ENCODE measurements at regions not wholly inside any gene's neighbourhood (a gene's known extent, or its start where the extent isn't known, plus 50 kb on each side); places are given as distances from the start of the nearest gene placed in this dataset.
A peak's percentile ranks its signal among the peaks of the same experiment; 100 is the strongest.
"Not testable (repeated sequence)": the region's sequence is repeated elsewhere in the genome, so short reads cannot be mapped to it uniquely, and the experiment has no call there.

DNA sequence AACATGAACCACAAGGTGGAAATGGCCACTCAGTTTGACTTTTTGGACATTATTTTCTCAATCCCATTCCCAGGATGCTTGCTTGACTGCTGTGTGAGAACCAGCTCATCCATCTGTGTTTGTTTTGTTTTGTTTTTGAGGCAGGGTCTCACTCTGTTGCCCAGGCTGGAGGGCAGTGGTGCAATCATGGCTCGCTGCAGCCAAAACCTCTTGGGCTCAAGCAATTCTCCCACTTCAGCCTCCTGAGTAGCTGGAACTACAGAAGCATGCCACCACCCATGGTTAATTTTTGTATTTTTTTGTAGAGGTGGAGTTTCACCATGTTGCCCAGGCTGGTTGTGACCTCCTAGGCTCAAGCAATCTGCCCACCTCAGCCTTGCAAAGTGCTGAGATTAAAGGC, 166.0 kb upstream of the CDH4 start:
- DNase-seq (ENCODE audit: low read depth in 3 of 3), result no peak

DNA sequence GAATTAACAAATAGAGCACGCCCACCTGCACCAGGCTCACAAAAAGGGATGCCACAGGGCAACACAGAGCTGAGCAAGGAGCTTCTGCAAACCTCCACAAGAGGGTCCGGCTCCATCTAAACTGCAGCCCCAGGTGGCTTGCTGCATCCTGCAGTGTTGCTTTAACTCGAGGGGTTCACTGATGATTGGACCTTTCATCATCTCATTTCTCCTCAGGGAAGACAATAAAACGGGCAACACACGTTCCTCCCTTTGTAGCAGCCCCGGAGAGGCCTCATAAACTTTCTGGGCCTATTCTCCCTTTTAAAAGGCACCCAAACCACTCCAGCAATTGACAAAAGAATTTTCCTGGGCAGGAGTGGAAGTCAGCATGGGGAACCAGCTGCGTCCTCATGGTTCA, 161.5 kb upstream of the CDH4 start:
- DNase-seq (ENCODE audit: low read depth in 3 of 3), result no peak

DNA sequence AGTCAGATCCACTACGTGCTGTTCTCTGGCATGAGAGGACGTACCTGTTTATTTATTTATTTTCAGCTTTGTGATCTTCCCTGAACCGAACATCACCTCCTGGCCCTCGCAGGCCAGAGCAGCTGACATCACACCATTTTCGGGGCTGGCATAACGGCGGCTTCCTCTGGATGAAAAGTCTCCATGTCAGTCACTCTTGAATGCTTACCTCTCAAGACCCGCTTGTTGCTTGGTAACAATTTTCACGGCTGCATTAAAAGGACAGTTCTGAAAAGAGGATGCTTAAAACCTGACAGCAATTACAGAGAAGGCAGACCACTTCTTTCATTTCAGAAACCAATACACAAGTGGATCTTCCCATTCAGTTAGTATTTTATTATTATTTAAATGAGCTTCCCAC, 159.8 kb upstream of the CDH4 start:
- no peak for DNase-seq (ENCODE audit: low read depth in 3 of 3)

DNA sequence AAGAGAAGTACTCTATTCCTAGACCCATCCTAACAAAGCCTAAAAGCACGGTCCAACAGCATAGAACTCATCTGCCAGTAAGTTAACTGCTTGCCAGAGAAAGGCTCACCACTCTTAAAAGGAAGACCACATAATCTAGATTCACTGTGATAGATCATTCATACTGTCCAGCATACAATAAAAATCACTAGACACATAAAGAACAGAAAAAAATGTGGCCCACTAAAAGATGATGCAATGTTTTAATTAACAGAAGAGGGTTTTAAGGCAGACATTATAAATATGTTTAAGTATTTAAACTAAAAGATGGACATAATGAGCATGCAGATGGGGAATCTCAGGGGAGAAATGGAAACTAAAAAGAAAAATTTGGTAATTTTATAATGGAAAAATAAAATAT, 157.5 kb upstream of the CDH4 start:
- no peak for DNase-seq (ENCODE audit: low read depth in 3 of 3)

DNA sequence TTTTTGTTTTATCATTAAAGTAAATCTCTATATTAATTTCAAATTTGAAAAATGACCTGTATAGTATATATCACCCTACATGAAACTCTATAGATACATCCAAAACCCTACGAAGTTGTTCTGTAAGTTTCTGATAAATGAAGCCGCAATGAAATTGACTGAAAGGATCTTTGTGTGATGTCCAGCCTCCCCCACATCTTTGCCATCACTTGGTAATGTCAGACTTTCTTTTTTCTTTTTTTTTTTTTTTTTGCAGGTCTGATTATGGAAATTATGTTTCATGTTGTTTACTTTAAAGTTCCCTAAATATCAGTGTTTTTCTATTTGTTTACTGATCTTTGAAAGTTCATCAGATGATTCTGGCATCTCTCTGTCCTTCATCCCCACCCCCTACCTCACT, 155.6 kb upstream of the CDH4 start:
- no peak for DNase-seq (ENCODE audit: low read depth in 3 of 3)

DNA sequence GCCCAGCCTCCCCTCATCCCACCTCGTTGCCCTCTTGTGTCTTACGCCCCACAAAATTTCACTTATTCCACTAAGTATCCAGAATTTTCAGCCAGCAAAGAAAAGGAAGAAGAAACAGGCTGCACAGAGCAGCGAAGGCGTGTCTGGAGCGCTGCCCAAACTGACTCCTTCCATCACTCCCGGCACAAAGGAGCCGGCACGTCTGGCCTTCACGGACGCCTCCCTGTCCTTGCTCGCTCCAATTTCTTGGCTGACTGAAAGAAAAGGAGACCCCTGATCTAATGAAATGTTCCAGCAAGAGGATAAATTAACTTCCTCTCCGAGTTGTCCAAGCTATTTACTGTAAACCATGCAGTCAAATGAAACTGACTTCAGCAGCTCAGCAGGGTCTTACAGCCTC, 152.3 kb upstream of the CDH4 start:
- no peak for DNase-seq (ENCODE audit: low read depth in 3 of 3)

DNA sequence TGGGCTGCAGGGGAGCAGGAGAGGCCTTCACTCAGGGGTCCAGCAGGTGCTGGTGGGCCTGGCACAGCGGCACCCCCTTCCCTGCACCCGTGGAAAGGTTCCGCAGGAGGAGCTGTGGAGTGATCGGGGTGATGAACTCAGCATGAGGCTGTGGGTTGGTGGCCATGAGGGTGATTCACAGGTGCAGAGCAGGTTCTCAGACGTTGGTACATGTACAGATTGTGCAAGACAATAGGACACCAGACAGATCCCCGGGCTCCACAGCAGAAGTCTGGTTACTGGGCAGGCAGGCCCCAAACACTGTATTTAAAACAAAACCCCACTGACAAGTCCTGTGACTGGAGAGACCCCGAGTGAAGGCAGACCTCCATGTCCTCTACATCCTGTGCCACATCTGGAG, 151.6 kb upstream of the CDH4 start:
- no peak for DNase-seq (ENCODE audit: low read depth in 3 of 3)

DNA sequence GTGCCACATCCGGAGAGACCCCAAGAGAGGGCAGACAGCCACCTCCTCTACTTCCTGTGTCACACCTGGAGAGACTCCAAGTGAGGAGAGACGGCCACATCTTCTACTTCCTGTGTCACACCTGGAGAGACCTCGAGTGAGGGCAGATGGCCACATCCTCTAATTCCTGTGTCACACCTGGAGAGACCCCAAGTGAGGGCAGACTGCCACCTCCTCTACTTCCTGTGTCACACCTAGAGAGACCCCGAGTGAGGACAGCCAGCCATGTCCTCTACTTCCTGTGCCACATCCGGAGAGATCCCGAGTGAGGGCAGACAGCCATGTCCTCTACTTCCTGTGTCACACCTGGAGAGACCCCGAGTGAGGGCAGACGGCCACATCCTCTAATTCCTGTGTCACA, 150.7 kb upstream of the CDH4 start:
- not testable (repeated sequence) for DNase-seq (ENCODE audit: low read depth in 3 of 3)

DNA sequence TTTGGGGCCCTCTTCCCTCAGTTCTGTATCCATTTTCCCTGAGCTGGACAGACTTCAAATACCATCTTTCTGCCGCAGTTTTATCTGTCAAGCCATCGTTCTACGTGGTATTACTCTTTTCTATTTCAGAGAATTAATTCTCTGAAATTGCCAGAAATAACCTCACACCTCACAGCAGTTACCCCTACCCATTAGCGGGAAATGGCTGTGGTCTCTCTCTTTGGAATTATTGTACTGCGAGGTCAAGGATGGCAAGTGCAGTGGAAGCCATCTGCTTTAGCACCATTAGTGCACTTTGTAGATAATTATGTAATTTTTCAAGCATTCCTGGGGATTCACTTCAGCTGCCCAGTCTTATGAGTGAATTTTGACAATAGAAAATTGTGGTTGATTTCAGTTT, 147.8 kb upstream of the CDH4 start:
- DNase-seq (ENCODE audit: low read depth in 3 of 3), result no peak

DNA sequence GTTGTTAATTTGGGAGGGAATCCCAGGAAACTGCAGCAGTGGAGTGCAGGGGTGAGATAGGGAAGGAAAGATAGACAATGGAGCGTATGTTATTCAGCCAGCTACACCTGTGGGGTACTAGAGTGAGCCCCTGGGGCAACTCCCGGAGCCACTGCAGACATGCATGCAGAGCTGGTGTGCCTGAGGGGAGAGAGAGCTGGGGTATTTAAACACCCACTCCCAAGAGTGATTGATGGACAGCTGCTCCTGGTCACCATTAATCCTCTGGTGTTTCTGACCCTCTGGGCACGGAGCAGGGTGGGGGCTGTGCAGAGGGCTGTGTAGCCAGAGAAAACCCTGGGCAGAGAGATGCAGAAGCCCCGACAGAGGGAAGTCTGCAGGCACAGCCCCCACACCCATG, 146.7 kb upstream of the CDH4 start:
- no peak for DNase-seq (ENCODE audit: low read depth in 3 of 3)

DNA sequence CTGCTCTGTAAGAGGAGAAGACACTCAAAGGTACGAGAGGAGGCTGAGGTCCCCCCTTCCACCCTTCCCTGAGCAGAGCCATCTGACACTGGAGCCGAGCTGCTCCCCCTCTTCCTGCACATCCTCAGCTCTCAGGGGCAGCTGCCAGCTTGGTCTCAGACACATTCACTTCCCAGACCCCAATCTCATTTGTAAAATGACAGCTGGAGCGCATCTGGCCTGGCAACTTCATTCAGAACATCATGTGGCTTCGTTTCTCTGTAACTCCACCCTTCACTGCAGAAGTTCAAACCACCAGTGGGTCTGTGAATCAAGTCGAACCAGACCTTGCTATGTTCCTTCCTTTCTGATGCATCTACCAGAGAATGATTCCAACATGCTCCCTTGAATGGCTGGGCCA, 145.6 kb upstream of the CDH4 start:
- no peak for DNase-seq (ENCODE audit: low read depth in 3 of 3)

DNA sequence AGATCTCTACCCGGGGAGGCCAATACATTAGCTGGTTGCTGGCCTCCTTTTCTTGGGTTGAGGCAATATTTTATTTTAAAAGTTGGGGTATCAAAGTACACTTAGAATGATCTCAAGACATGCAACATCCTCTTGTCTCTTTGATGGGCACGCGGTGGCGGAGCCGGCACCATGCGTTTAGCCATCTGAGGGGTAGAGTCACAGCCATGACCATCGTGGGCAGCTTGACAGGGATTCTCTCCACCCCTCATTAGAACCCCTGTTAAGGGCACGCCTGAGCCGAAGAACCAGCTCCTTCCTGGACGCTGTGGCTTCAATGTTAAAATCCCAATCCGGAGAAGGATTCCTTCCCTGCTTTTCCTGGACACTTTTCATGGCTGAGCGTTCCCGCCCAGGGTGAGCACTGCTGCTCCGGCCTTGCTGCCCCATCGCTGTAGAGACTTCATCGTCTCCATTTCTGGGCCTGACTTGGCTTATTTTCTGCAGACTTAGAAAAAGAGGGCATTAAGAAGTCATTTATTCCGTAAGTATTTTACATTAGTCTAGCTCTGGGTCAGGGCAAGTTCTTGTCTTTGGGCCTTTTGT, 142.7 kb upstream of the CDH4 start:
- no peak for DNase-seq (ENCODE audit: low read depth in 3 of 3)

DNA sequence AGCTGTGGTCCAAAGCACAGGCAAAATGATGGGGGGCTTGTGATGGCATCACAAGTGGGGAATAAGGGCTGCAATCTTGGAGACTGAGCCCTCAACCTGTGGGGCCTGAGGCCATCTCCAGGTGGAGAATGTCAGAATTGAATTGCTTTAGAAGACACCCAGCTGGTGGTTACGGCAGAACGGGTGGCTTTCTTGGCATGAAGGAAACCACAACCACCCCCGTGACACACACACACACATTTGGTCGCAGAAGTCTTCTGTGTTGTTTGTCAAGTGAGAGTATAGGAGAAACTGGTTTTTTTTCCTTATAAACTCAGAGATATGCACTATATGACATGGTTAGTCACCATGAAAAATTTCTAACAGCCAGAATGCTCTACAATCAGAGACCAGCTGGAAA, 139.5 kb upstream of the CDH4 start:
- DNase-seq (ENCODE audit: low read depth in 3 of 3), result no peak

DNA sequence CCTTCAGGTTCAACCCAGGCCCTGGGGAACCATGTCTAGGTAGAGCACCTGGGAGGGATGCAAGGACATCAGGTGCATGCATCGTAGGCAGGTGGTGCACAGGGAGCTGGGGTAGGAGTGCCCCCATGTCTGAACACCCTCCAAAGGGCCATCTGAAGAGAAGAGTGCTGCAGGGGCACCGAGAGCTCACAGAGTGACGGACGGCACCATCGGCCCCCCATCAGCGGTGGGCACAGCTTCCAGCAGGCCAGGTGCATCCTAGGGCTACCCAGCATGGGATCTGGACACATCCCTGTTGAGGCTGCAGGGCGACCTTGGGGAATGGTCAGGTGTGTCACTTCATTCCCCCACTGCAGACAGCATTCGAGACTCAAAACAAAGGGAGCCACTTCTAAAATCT, 138.3 kb upstream of the CDH4 start:
- no peak for DNase-seq (ENCODE audit: low read depth in 3 of 3)

DNA sequence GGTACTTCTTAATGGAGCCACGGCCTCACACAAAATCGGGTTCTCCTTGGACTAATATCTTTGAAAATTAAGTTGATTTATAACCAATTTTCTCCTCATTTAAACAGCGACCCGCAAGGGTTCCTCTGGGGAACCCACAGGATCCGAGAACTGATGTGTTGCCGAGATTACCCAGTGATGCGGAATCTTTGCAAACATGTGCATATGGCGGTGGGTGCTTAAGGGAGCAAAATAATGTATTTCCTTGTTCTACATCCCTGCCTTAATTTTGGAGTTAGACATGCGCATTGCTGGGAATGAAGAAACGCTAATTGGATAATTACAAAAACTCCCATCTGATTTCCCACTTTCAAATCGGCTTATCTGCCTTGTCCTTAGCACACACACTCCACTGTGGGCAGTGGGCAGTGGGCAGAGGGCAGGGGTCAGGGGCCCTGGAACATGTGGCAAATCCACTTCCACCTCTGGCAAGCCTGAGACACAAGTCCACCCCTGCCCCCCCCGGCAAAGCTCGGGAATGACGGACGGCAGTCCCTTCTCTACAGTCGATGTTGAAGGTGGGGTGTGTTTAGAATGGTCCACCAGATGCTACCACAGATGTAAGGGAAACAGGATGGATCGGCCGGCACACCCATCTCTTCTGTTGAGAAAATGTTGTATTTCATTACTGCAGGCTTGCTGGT, 137.4 kb upstream of the CDH4 start:
- no peak for DNase-seq (ENCODE audit: low read depth in 3 of 3)

DNA sequence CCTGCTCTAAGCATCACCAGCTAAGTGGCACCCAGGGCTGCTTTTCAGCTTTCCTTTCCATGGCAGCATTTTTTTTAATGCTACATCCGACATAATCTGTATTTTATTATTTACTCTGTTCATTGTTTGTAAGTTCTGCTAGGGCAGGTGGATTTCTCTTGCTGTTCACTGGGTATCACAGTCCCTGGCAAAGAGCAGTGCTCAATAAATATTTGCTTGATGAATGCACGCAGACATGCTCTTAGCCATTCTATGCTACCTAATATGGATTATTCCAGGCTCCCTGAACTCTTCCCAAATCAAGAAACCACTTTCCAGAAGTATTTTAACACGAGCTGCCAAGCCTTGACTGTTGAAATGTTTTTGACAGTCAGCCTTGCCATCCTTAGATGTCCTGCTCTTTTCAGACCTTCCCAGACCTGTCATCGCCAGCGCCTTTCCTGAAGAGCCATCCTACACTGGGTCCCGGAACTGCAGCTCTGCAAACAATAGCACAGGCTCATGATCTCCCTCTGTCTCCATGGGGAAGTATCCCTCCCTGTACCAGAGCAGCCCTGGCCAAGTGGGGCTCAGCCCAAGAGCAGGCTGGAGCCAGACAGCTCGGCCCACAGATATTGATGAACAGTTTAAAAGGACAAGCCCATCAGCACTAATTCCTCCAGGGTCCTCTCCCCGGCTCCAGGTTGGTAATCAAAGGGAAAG, 136.5 kb upstream of the CDH4 start:
- DNase-seq (ENCODE audit: low read depth in 3 of 3), result no peak

DNA sequence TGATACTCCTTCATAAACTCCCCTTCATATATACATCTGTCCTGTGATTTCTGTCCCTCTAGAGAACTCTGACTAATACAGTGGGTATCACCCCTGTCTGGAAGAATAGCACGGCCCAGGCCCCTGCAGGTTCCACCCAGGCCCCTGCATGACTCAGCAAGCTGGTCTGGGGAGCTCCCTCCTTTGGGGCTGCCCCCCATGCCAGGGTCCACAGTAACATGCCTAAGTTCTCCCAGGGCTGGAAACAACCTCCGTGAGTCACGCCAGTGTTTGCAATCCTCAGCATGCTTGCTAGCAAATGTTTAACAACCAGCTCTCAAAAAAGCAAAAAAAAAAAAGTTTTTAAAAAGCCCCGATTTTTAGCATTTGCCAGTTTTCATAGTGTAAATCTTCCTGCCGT, 134.3 kb upstream of the CDH4 start:
- no peak for DNase-seq (ENCODE audit: low read depth in 3 of 3)

DNA sequence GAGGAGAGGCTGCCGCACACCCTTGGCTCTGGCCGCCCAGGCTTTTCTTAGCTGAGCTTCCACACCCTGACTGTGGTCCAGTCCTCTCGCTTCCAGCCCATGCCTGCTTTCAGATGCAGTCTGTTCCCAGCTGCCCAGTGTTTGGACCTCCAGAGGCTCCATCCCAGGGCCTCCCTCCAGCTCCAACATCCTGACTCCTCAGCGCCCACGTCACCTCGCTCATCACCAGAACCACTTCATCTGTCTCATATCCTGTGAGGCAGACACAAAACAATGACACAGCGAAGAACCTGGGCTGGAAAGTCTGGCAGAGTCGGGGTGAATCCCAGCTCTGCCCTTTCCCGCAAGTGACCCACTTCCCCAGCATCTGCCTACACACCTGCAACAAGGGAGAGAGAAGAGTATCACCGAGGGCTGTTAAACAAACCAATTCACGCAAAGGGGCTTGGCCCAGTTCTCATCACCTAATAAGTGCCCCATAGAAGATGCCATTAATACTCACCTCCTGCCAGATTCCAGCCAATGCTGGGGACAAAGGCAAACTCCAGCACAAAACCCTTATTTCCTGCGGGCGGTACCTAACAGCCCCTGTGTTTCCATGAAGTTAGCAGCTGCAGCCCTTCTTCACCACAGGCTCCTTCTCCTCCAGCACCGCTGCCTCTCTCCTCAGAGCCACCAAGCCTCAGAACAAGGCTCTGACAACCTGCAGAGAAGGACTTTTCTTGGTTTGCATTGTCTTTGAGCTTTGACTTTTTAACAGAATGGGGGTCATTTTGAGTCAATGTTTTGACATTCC, 133.4 kb upstream of the CDH4 start:
- no peak for DNase-seq (ENCODE audit: low read depth in 3 of 3)

DNA sequence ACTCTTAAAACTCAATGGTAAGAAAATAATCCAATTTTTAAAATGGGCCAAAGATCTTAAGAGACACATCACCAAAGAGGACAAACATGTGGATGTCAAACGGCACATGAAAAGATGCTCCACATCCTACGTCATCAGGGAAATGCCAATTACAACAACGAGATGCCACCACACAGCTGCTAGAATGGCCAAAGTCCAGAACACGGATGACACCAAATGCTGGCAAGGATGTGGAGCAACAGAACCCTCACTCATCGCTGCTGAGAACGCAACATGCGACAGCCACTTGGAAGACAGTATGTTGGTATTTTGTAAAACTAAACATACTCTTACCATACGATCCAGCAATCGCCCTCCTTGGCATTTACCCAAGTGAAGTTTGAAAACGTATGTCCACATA, 132.8 kb upstream of the CDH4 start:
- no peak for DNase-seq (ENCODE audit: low read depth in 3 of 3)

DNA sequence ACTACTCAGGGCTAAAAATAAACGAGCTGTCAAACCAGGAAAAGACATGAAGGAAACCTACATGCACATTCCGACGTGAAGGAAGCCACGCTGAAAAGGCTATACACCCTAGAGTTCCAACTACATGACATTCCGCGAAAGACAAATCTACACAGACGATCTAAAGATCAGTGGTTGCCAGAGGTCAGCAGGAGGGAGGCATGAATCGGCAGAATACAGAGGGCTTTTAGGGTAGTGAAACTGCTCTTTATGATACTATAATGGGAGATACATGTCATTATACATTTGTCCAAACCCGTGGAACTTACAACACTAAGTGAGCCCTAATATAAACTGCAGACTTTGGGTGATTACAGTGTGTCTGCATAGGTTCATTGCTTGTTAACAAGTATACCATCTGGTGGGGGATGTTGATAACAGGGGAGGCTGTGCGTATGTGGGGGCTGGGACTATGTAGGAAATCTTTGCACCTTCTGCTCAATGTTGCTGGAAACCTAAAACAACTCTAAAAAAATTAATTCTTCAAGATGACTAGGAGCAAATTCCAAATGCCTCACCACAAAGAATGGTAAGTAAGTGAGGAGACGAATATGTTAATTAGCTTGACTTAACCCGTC, 132.2 kb upstream of the CDH4 start:
- DNase-seq (ENCODE audit: low read depth in 3 of 3), result no peak

DNA sequence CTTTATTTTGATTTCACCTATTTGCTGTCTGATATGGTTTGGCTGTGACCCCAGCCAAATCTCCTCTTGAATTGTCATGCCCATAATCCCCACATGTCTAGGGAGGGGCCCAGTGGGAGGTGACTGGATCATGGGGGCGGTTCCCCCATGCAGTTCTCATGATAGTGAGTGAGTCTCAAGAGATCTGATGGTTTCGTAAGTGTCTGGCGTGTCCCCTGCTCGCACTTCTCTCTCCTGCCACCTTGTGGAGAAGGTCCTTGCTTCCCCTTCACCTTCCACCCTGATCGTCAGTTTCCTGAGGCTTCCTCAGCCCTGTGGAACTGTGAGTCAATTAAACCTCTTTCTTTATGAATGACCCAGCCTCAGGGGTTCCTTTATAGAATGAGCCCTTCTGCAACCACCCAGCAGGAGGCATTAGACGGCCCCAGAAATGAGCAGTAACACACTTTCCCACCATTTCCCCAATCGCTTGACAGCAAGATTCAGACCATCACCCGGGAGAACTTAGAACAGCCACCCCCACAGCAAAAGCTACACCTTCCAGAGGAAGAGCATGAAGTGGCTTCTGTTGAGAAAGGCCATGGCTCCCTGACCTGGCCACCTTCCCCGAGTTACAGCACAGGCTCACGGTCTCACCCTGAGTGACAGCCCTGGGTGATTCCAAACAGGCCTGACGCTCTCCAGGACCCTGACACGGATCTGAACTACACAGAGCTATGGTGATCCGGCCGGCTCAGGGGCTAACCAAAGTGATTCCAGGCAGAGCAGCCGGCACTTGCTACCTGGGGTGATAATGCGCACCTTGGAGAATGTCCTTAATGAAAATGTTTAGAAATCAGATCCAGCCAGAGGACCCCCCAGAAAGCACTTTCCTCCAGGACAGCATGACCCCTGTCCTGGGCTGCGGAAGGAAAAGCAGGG, 131.2 kb upstream of the CDH4 start:
- peak; percentile 1 to 31 (median 26) for DNase-seq (ENCODE audit: low read depth in 3 of 3)
